Mesothelial cell of epicardium (in vitro differentiated cells): ENCODE measurements at regions not wholly inside any gene's neighbourhood (a gene's known extent, or its start where the extent isn't known, plus 50 kb on each side); places are given as distances from the start of the nearest gene placed in this dataset.

Experiments
- DNase-seq, 2 experiments: peaks; one replicate each; pipeline ENCODE4 v3.0.0; 2021; ENCODE audit warnings: low spot score in 2 of 2; ENCODE audit not compliant: unreplicated experiment in 2 of 2
- H3K27ac Mint-ChIP-seq: 2 replicates; pipeline ENCODE4 v1.8.0; 2021; ENCODE audit warnings: mixed read lengths
- H3K27me3 Mint-ChIP-seq: 2 replicates; pipeline ENCODE4 v1.8.0; 2021; ENCODE audit warnings: low read depth, mixed read lengths
- H3K36me3 Mint-ChIP-seq: 2 replicates; pipeline ENCODE4 v1.8.0; 2021; ENCODE audit warnings: mixed read lengths
- H3K4me1 Mint-ChIP-seq: 2 replicates; pipeline ENCODE4 v1.8.0; 2021; ENCODE audit warnings: mixed read lengths
- H3K4me3 Mint-ChIP-seq: 2 replicates; pipeline ENCODE4 v1.8.0; 2021; ENCODE audit warnings: mild to moderate bottlenecking, moderate library complexity, mixed read lengths
- H3K9me3 Mint-ChIP-seq: 2 replicates; pipeline ENCODE4 v1.8.0; 2021; ENCODE audit warnings: mixed read lengths
- CTCF ChIP-seq: fragments of 200-600 bp; sonication (generic); IDR thresholded peaks from one replicate; pipeline ENCODE4 v1.5.0; 2021; ENCODE audit warnings: antibody characterized with exemption; ENCODE audit not compliant: unreplicated experiment

- Mint-ChIP-seq H3K27ac (no peak overlapping the region), H3K4me1 (peaks cover 1% of the 10 kb centered on the region), H3K4me3 (no peak overlapping the region), H3K36me3 (no peaks in the 10 kb centered on the region), H3K27me3 (peaks cover 36% of the 10 kb centered on the region), H3K9me3 (peaks cover 14% of the 10 kb centered on the region)
- TF ChIP-seq CTCF = no peak
- no peak for DNase-seq
Measured at GRCh38 chr17:14596224-14596623, 295.3 kb downstream of the HS3ST3B1 start.

DNA sequence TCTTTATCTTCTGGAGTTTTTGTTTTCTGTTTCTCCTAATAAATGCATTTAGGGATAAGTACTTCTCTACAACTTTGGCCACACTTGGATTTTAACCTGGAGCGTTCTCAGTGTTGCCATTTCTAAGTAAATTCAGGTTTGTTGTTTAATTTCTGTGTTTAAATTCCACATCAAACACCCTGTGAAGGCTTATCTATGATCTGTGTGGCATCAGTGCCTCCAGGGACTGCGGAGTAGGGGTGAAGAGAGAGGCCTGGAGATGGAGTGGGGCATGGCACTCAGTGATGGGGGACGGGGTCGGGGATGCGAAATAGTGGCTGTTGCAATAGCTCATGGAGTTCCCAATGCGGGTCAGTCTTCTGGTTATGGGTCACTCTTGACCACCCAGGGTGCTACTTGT lies 294.8 kb downstream of the HS3ST3B1 start:
- Mint-ChIP-seq H3K4me3 (no peak overlapping the region), H3K36me3 (no peaks in the 10 kb centered on the region), H3K27me3 (peaks cover 31% of the 10 kb centered on the region), H3K27ac (no peak overlapping the region), H3K4me1 (peaks cover 1% of the 10 kb centered on the region), H3K9me3 (peaks cover 10% of the 10 kb centered on the region)
- no peak for DNase-seq
- no peak for TF ChIP-seq CTCF

GRCh38 chr17:14594690-14595089 lies 293.8 kb downstream of the HS3ST3B1 start:
- no peak for DNase-seq
- no peak overlapping the region for H3K27ac Mint-ChIP-seq
- no peak for TF ChIP-seq CTCF
- no peak overlapping the region for H3K4me3 Mint-ChIP-seq
- H3K4me1 Mint-ChIP-seq = peaks cover 1% of the 10 kb centered on the region
- H3K27me3 Mint-ChIP-seq = peaks cover 25% of the 10 kb centered on the region
- no peaks in the 10 kb centered on the region for H3K36me3 Mint-ChIP-seq
- H3K9me3 Mint-ChIP-seq = peaks cover under 1% of the 10 kb centered on the region

GRCh38 chr17:14593956-14594355 lies 293.1 kb downstream of the HS3ST3B1 start:
- DNase-seq = no peak
- no peak for TF ChIP-seq CTCF
- Mint-ChIP-seq H3K36me3 (no peaks in the 10 kb centered on the region), H3K9me3 (no peaks in the 10 kb centered on the region), H3K4me1 (peaks cover 1% of the 10 kb centered on the region), H3K27me3 (peaks cover 21% of the 10 kb centered on the region), H3K27ac (no peak overlapping the region), H3K4me3 (no peak overlapping the region)

- H3K4me1 Mint-ChIP-seq = peaks cover 1% of the 10 kb centered on the region
- no peaks in the 10 kb centered on the region for H3K36me3 Mint-ChIP-seq
- no peak overlapping the region for H3K27ac Mint-ChIP-seq
Measured at GRCh38 chr17:14590459-14591250, 289.8 kb downstream of the HS3ST3B1 start.

More at GRCh38 chr17:14590459-14591250, 289.8 kb downstream of the HS3ST3B1 start:
- no peak overlapping the region for H3K4me3 Mint-ChIP-seq
- no peak for DNase-seq
- TF ChIP-seq CTCF = no peak
- no peaks in the 10 kb centered on the region for H3K9me3 Mint-ChIP-seq
- peaks cover 9% of the 10 kb centered on the region for H3K27me3 Mint-ChIP-seq
